H1 (cell line): ENCODE measurements at regions not wholly inside any gene's neighbourhood (a gene's known extent, or its start where the extent isn't known, plus 50 kb on each side); places are given as distances from the start of the nearest gene placed in this dataset.

Experiments
- ATF3 ChIP-seq: IDR thresholded peaks from 2 replicates; pipeline ENCODE4 v1.6.1; 2011; ENCODE audit warnings: low read depth, mild to moderate bottlenecking, low read length; ENCODE audit not compliant: insufficient read depth
- CBX5 ChIP-seq: fragments of 300-800, 300-1000 bp; sonication (generic); IDR thresholded peaks from 2 replicates; pipeline ENCODE4 v1.7.1; 2016; ENCODE audit warnings: antibody characterized with exemption, low read length, low read depth
- CTCF ChIP-seq, 3 experiments: IDR thresholded peaks; 1 replicate in 2 of 3; 2 replicates in 1 of 3; pipeline versions ENCODE4 v1.5.1 to v1.6.1; 2011; ENCODE audit warnings: low read length in 3 of 3, mild to moderate bottlenecking in 3 of 3, inconsistent platforms in 2 of 3, low read depth in 1 of 3, moderate library complexity in 1 of 3; ENCODE audit not compliant: insufficient read depth in 1 of 3; ENCODE audit errors: control extremely low read depth in 1 of 3
- EP300 ChIP-seq, 2 experiments: IDR thresholded peaks; 1 replicate in 1 of 2; 2 replicates in 1 of 2; pipeline ENCODE4 v1.6.1; 2011 to 2012; ENCODE audit warnings: low read depth in 2 of 2, low read length in 2 of 2, mild to moderate bottlenecking in 2 of 2, borderline replicate concordance in 1 of 2, inconsistent platforms in 1 of 2, moderate library complexity in 1 of 2
- EZH2 ChIP-seq: fragments of 200-600 bp; sonication (generic); IDR thresholded peaks from 2 replicates; pipeline ENCODE4 v1.7.1; 2012; ENCODE audit warnings: low read depth, mild to moderate bottlenecking, moderate library complexity, low read length, inconsistent platforms; ENCODE audit not compliant: severe bottlenecking
- HDAC2 ChIP-seq, 2 experiments: fragments of 300-600 bp in 1 of 2; sonication (generic) in 1 of 2; IDR thresholded peaks; 2 replicates each; pipeline ENCODE4 v1.6.1; 2011 to 2012; ENCODE audit warnings: low read depth in 2 of 2, low read length in 2 of 2, mild to moderate bottlenecking in 2 of 2, moderate library complexity in 2 of 2, borderline replicate concordance in 1 of 2, inconsistent platforms in 1 of 2
- POLR2A ChIP-seq, 2 experiments: IDR thresholded peaks; 1 replicate in 1 of 2; 2 replicates in 1 of 2; pipeline ENCODE4 v1.6.1; 2011; ENCODE audit warnings: low read depth in 2 of 2, low read length in 2 of 2, mild to moderate bottlenecking in 2 of 2; ENCODE audit errors: control extremely low read depth in 1 of 2
- TAF1 ChIP-seq: IDR thresholded peaks from 2 replicates; pipeline ENCODE4 v1.6.1; 2011; ENCODE audit warnings: mild to moderate bottlenecking, low read depth, low read length

DNA sequence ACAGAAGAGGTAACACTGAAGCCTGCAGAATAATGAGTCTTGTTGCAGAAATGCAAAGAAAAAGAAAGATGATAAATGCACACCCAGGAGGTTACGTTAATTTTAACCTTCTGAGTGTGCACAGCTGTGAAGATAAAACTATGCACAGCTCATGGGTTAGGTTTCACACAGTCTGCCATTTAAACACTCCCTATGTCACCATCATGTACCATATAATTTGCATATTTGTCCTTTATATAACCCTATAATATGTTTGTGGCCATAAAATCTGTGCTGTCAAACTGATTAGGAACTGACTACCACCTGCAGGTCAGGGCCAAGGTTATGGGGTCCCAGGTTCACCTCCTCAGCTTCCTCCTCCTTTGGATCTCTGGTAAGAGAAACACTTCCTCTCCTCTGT, 205.5 kb downstream of the RPIA start:
- TF ChIP-seq CTCF (IDR thresholded peaks at IDR 0.05; ENCODE audit: control extremely low read depth in 1 of 3, insufficient read depth in 1 of 3, low read depth in 1 of 3, low read length in 3 of 3) (no peak), POLR2A (IDR thresholded peaks at IDR 0.05; ENCODE audit: control extremely low read depth in 1 of 2, low read depth in 2 of 2, low read length in 2 of 2) (no peak), TAF1 (no peak), EP300 (IDR thresholded peaks at IDR 0.05; ENCODE audit: borderline replicate concordance in 1 of 2, low read depth in 2 of 2, low read length in 2 of 2) (no peak), HDAC2 (IDR thresholded peaks at IDR 0.05; ENCODE audit: borderline replicate concordance in 1 of 2, low read depth in 2 of 2, low read length in 2 of 2) (no peak), ATF3 (no peak), CBX5 (no peak), EZH2 (no peak)
